Upper lobe of left lung (tissue), 4 donors: ENCODE measurements at regions not wholly inside any gene's neighbourhood (a gene's known extent, or its start where the extent isn't known, plus 50 kb on each side); places are given as distances from the start of the nearest gene placed in this dataset.

Experiments used
- EP300 ChIP-seq, 4 donors: sonication (generic); formaldehyde crosslinking; IDR thresholded peaks; one replicate each; pipeline ENCODE4 v1.5.1; 2017; ENCODE audit warnings: antibody characterized with exemption in 4 of 4, control low read depth in 2 of 4
- POLR2AphosphoS5 ChIP-seq, 2 donors: sonication (generic); formaldehyde crosslinking; IDR thresholded peaks; one replicate each; pipeline ENCODE4 v1.5.1; 2017; ENCODE audit warnings: antibody characterized with exemption in 2 of 2
- TF ChIP-seq, protein P1 (sequence below), 6 experiments: fragments of 450-650 bp in 4 of 6; fragments of 200-600 bp in 2 of 6; sonication (generic) in 2 of 6; IDR thresholded peaks; one replicate each; pipeline ENCODE4 v1.5.1; 2016 to 2019; ENCODE audit warnings: antibody characterized with exemption in 6 of 6

DNA sequence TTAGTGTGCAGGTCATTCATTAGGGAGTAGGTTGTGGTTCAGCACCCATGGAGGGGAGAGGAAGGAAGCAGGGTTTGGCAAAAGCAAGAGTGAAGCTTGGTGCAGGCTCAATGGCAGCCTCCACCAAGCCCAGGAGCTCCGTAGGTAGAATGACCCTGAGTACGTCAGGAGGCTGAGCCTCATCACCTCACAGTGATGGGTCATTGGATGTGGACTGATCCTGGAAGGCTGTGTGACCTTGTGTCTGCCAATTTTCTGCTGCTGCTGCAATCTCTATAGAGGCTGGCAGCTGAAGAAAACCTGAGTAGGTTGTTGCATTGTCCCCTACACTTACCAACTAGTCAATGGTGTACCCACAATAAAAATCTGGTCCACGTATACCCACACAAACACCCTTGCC is 173.1 kb downstream of the ASCL1 start:
- TF ChIP-seq, protein P1, sequence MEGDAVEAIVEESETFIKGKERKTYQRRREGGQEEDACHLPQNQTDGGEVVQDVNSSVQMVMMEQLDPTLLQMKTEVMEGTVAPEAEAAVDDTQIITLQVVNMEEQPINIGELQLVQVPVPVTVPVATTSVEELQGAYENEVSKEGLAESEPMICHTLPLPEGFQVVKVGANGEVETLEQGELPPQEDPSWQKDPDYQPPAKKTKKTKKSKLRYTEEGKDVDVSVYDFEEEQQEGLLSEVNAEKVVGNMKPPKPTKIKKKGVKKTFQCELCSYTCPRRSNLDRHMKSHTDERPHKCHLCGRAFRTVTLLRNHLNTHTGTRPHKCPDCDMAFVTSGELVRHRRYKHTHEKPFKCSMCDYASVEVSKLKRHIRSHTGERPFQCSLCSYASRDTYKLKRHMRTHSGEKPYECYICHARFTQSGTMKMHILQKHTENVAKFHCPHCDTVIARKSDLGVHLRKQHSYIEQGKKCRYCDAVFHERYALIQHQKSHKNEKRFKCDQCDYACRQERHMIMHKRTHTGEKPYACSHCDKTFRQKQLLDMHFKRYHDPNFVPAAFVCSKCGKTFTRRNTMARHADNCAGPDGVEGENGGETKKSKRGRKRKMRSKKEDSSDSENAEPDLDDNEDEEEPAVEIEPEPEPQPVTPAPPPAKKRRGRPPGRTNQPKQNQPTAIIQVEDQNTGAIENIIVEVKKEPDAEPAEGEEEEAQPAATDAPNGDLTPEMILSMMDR (IDR thresholded peaks at IDR 0.05): no peak
- TF ChIP-seq POLR2AphosphoS5 (IDR thresholded peaks at IDR 0.05): no peak
- no peak for TF ChIP-seq EP300 (IDR thresholded peaks at IDR 0.05)
